ENCODE measurements at regions not wholly inside any gene's neighbourhood (a gene's known extent, or its start where the extent isn't known, plus 50 kb on each side); places are given as distances from the start of the nearest gene placed in this dataset.

DNA sequence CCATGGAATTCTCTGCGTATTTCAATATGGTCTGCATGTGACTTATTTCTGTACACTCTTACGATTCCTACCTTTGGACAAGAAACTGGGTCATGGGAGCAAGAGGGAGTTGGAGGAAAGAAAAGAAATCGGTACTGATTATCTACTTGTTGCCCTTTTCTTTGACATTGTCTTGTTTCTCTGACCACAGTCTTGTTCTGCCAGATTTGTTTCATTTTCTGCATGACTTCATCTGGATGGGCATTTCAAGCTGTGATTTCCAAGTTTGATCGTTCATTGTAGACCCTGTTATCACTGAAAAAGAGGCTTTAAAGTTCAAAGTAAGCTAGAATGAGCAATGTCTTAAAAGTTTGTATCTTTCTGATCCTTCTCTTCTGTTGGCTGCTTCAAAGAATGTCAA is 2186.3 kb upstream of the CELF4 start:
- no peak for DNase-seq

DNA sequence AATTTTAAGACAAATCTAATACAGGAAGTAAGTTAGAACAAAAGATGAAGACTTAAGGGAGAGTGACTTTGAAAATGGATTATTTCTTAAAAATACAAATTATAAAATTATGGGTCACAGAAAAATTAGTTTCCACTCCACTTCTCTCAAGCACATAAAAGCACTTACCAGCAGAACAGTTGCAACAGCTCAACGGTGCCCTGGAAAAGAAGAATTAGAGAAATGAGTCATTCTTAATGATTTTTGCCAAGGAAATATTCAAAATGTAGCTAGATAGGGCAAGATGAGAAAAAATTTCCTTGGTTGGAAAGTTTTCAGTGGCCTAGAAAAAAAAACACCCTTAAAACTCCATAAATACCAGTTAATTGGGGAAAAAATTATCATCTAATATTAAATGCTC is 2185.6 kb upstream of the CELF4 start:
- no peak for DNase-seq

- DNase-seq, result peak; percentile 5
Observed at GRCh38 chr18:39749154-39749553, 2183.6 kb upstream of the CELF4 start.

GRCh38 chr18:39748727-39749126 is 2183.1 kb upstream of the CELF4 start:
- DNase-seq, result no peak

DNA sequence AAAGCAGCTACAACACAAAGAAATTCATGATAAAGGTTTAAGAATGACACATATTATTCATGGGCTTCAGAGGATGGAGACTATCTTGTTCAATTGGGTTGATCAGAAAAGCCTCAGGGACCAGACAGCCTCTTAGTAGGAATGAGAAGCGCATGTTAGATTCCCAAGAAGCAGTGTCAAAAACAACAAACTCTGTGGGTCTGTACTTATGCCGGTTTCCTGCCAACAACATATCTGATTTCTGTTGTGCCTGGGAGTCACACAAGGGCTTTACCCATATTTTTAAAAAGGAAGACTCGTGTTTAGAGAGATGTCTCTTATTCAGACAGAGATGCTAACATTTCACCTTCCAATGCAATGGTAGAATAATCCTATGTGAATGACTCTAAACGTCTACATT is 2180.6 kb upstream of the CELF4 start:
- DNase-seq, result no peak

DNA sequence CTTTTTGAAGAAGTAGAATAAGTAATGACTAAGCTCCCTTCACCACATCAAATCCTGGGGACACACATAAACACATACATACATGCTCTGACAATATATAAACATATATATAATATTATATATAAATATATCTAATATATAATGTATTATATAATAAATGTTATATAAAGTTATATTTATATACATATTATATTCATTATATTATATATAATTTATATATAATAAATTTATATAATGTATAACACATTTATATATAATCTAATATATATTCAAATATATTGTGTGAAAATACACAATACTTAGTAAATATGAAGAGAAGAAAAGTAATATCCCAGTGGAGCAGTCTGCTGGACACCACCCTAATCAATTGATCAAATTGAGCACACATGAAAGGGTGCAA is 2177.9 kb upstream of the CELF4 start:
- DNase-seq, result no peak

DNA sequence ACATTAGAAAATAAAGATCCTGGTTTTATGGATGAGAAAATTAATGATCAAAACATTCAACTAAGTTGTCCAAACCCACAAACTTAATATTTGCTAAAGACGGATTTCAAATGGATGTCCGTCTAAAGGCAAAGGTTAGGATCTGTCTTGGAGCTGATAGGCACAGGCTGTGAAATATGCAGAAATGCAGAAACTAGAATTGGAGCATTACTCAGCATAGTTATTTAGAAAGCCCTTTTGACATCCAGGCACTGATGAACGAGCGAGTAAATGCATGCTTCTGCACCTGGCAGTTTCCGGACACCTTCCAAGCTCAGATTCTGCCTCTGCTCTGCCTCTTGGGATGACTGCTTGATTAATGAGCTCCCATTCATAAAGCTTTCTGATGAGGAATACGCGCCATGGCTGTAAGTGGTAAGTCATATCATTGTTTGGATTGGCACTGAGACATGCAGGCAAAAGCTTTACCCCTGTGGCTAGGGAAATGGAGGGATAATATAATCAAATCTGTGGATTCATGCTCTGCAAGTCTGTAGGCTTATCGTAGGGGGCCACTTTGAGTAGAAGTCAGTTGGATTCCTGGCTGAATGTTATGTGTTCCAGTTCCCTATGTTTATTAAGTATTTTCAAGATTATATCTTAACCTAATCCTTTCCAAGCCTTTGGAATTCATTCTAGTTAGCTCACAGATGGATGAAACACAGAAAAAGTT is 2176.3 kb upstream of the CELF4 start:
- no peak for DNase-seq

DNA sequence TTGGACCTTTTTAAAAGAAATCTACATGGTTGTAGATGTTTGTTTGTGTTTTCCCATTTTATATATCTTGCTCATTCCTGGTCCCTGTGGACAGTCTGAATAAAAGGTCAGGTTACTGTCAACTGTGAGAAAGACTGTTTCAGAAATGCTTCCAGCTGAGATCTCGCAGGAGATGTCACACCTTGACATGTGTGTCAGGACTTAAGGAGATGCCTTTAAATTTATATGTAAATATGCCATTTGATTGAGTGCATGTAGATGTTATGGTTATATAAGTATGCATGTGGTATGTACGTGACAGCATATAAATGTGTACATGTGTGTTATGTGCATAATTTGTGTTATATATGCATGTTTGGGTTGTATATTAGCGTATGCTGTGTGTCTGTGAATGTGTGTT is 2172.3 kb upstream of the CELF4 start:
- no peak for DNase-seq

GRCh38 chr18:39732918-39733317 is 2167.3 kb upstream of the CELF4 start:
- DNase-seq, result no peak

DNA sequence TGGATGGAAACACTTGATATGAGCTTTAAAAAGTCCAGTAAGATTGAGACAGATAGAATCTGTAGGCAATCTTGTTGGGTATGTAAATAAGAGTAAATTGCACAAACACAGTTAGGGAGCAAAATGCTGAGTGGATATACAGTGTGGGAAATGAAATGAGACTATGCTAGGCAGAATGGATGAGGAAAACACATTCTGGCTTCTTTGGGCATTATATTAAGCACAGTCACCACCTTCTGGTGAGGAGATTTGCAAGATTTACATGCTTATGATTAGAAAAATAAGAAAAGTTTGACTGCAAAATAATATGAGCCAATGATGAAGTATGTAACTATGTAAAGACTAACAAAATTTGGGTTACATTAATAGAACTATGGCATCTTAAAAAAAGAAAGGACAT is 2165.0 kb upstream of the CELF4 start:
- no peak for DNase-seq

- no peak for DNase-seq
Observed at GRCh38 chr18:39724652-39725051, 2159.1 kb upstream of the CELF4 start.

- DNase-seq, result no peak
Observed at GRCh38 chr18:39721712-39722111, 2156.1 kb upstream of the CELF4 start.

DNA sequence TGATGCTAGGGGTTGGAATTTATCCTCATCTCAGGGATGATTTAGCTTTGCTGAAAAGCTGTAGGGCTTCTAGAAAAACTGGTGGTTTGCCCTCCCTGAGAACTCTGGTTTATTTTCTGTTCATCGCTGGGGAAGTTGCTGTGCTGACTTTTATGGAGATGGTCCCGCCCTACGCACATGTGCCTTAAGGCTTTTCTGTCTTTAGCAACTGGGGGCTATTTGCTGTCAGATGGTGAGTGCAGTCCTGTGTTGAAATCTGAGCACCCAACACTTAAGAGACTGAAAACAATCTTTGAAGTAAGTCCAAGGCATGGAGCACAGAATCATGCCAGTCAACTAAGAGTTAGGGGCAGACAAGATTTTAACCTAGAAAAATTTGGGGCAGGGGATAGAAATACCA is 2148.4 kb upstream of the CELF4 start:
- DNase-seq, result no peak

- DNase-seq, result no peak
Observed at GRCh38 chr18:39711701-39712100, 2146.1 kb upstream of the CELF4 start.

DNA sequence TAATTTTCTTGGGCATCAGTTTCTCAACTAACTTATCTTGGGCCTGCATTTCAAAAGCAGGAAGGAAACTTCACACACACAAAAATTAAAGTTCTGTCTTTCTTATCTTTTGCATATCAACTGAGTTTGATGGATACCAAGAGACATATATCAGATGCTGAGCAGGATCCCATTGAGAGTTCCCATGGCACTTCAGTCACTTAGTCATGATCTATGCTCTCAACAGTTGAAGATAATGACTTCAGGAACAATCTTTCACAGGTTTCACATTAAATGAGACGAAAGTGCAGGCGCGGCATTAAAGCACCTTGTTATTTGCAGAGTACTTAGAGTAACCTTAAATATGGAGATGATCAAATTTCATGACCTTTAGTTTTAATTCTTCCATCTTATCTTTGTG is 2139.8 kb upstream of the CELF4 start:
- no peak for DNase-seq

DNA sequence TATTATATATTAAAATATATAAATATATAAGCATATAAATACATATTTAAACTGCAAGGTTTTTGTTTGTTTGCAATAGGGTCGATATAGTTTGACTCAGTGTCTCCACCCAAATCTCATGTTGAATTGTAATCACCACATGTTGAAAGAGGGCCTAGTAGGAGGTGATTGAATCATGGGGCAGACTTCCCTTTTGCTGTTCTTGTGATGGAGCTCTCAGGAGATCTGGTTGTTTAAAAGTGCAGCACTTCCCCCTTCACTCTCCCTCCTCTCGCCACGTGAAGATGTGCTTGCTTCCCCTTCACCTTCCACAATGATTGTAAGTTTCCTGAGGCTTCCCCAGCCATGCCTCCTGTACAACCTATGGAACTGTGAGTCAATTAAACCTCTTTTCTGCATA is 2137.3 kb upstream of the CELF4 start:
- no peak for DNase-seq

DNA sequence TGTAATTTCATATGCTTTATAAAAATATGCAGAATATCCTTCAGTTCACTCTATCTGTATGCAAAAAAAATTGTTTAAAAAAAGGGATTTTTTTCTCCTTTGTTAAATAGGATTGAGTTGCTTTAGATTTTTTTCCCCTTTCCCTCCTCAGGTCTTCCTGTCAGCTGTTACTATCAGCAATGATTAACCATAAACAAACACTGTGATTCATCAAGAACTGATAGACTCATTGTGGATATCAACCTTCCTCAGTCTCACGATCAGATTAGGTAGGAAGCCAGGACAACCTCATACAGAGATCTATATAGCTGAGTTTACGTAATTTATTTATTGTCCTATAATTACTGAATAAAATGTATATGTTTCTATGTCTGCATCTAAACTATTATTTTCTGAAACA is 2136.2 kb upstream of the CELF4 start:
- DNase-seq, result no peak

DNA sequence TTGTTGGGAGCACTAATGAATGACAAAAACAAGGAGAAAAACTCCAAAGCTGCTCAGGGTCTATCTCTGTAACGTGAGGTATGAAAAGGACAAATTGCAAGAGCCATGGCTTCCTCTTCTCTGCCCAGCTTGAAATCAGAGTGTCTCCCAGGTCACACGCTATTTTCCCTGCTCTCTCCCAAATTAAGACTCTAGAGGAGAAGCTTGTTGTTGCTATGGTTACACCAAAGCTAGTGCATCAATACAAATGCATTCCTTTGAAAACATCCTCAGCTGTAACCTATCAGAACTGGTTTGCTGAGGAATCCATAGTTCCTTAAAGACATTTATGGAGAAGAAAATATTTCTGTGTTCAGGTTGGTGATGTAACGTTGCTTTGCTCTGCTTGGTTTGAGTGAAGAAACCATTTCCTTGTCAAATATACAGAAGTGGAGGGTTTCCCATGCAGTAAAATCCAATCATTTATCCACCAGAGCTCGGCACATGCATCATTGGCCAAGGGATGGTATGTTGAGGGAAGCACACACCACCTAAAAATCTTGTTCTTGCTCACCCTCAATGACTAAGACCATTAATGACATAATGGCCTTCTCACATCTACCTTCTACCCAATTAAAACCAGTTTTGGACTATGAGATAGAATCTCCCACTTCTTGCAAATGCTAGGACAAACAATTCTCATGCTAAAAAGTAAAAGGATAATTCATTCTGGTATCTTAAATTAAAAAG is 2135.6 kb upstream of the CELF4 start:
- no peak for DNase-seq

GRCh38 chr18:39699340-39699964 is 2133.9 kb upstream of the CELF4 start:
- DNase-seq, result no peak

DNA sequence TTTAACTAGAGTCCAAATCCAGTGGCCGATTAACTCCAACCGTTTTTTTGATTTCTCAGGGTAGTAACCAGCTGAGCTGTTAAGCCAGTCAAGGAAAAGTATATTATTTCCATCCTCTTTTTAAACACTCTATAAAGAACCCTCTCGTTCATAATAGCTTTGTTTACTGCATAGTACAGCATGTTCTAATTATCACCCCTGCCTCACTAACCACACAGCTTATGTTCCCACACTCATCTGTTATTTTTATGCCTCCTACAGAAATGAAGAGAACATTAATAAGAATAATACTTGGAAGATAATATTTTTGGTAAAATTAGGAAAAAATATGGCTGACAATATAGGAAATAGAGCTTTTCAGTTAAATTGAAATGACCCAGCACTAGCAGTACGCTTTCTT is 2132.8 kb upstream of the CELF4 start:
- no peak for DNase-seq

DNA sequence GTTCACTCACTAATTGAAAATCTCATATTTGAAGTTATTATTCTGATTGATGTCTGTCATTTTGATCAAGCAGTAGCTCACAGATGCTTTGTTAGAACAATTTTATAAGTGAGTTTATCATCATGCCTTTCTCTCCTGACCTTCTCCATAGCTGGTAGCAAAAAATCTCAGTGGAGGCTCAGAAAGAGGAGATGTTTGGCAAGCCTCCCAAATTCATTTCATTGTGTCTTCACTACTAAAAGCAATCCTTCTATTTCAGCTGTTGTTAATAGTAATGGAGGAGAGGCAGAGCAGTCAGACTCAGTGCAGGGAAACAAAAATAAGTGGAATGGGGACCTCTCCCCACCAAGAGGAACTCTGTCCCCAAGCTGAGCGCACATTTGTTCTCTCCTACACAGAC is 2127.8 kb upstream of the CELF4 start:
- DNase-seq, result no peak

GRCh38 chr18:39692367-39693015 is 2126.9 kb upstream of the CELF4 start:
- DNase-seq, result no peak

DNA sequence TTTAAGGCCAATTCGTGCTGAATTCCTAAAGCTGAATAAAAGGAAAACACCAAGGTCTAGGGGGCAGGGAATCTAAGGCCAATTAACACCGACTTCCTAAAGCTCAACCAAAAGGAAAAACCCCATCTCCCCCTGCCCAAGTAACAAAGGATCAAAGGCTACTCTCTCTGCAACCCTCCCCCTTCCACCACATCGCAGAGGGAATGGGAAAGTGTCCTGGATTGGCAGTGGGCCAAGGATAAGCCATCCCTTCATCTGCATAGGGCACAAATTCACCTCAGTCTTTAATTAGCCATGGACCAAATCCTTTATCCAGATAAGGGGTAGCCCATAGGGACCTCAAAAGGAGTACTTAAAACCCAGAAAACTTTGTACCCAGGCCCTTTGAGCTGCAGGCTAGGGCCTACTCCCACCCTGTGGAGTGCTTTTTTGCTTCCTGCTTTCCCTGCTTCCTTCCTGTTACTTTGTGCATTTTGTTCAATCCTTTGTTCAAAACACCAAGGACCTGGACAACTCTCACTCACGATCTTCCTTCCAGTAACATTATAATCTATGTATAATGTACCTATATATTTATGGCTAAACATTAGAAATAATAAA is 2119.8 kb upstream of the CELF4 start:
- no peak for DNase-seq

Measured in T1000 (cell line).